HEK293T (cell line): ENCODE measurements at regions not wholly inside any gene's neighbourhood (a gene's known extent, or its start where the extent isn't known, plus 50 kb on each side); places are given as distances from the start of the nearest gene placed in this dataset.

Experiments
- CTCF ChIA-PET: fragments of 350-600 bp; formaldehyde crosslinking; extraction: SDS; loops from one replicate; lab custom pipeline; 2021; ENCODE audit warnings: antibody characterized with exemption, inconsistent platforms; lab: Yijun Ruan, JAX
- POLR2A ChIA-PET: fragments of 350-600 bp; formaldehyde crosslinking; extraction: SDS; loops from one replicate; lab custom pipeline; 2020; ENCODE audit warnings: antibody characterized with exemption, inconsistent platforms; lab: Yijun Ruan, JAX
- DNase-seq: peaks from one replicate; pipeline ENCODE4 v3.0.0; 2012; ENCODE audit warnings: mixed read lengths; ENCODE audit errors: extremely low spot score
- ARNT ChIP-seq: fragments of 450-650 bp; IDR thresholded peaks from 2 replicates; pipeline ENCODE4 v1.6.1; 2017; ENCODE audit warnings: mild to moderate bottlenecking
- BHLHE40 ChIP-seq: fragments of 450-650 bp; IDR thresholded peaks from 2 replicates; pipeline ENCODE4 v1.6.1; 2016; ENCODE audit warnings: mild to moderate bottlenecking, moderate library complexity, borderline replicate concordance
- CTBP1 ChIP-seq: fragments of 450-650 bp; IDR thresholded peaks from 2 replicates; pipeline ENCODE4 v1.6.1; 2016; ENCODE audit warnings: borderline replicate concordance
- ELF4 ChIP-seq: fragments of 450-650 bp; IDR thresholded peaks from 2 replicates; pipeline ENCODE4 v1.6.1; 2017; ENCODE audit warnings: antibody characterized with exemption
- FOXA1 ChIP-seq: fragments of 450-650 bp; IDR thresholded peaks from 2 replicates; pipeline ENCODE4 v1.6.1; 2016; ENCODE audit warnings: mild to moderate bottlenecking
- FOXK2 ChIP-seq: fragments of 450-650 bp; IDR thresholded peaks from 2 replicates; pipeline ENCODE4 v1.6.1; 2016; ENCODE audit warnings: mild to moderate bottlenecking
- FOXM1 ChIP-seq: fragments of 450-650 bp; IDR thresholded peaks from 2 replicates; pipeline ENCODE4 v1.6.1; 2017; ENCODE audit warnings: mild to moderate bottlenecking, borderline replicate concordance
- HDGF ChIP-seq: fragments of 450-650 bp; IDR thresholded peaks from 2 replicates; pipeline ENCODE4 v1.6.1; 2017; ENCODE audit warnings: antibody characterized with exemption, borderline replicate concordance
- L3MBTL2 ChIP-seq: fragments of 450-650 bp; conservative IDR thresholded peaks from 2 replicates; pipeline ENCODE4 v1.6.1; 2016; ENCODE audit warnings: mild to moderate bottlenecking
- LEF1 ChIP-seq: fragments of 450-650 bp; IDR thresholded peaks from 2 replicates; pipeline ENCODE4 v1.6.1; 2017; ENCODE audit warnings: mild to moderate bottlenecking, borderline replicate concordance
- NFRKB ChIP-seq: fragments of 450-650 bp; IDR thresholded peaks from 2 replicates; pipeline ENCODE4 v1.6.1; 2016; ENCODE audit warnings: mild to moderate bottlenecking, moderate library complexity
- PKNOX1 ChIP-seq: fragments of 450-650 bp; IDR thresholded peaks from 2 replicates; pipeline ENCODE4 v1.6.1; 2016
- SP1 ChIP-seq: fragments of 450-650 bp; IDR thresholded peaks from 2 replicates; pipeline ENCODE4 v1.6.1; 2017
- SUZ12 ChIP-seq: fragments of 450-650 bp; IDR thresholded peaks from 2 replicates; pipeline ENCODE4 v1.6.1; 2016; ENCODE audit warnings: mild to moderate bottlenecking
- TARDBP ChIP-seq: fragments of 450-650 bp; IDR thresholded peaks from 2 replicates; pipeline ENCODE4 v1.6.1; 2016
- ZNF384 ChIP-seq: fragments of 450-650 bp; IDR thresholded peaks from 2 replicates; pipeline ENCODE4 v1.6.1; 2016

- ChIA-PET CTCF (no interaction called here), POLR2A (no interaction called here)
- DNase-seq: no peak
- TF ChIP-seq ZNF384: no peak
- no peak for TF ChIP-seq HDGF
- TF ChIP-seq TARDBP: no peak
- TF ChIP-seq BHLHE40: no peak
- no peak for TF ChIP-seq FOXA1
- TF ChIP-seq LEF1: no peak
- TF ChIP-seq FOXK2: no peak
Observed at GRCh38 chr7:89514970-89515369, 639.3 kb upstream of the STEAP1 start.

GRCh38 chr7:89517815-89518214 lies 636.5 kb upstream of the STEAP1 start:
- POLR2A ChIA-PET: no interaction called here
- CTCF ChIA-PET: no interaction called here
- TF ChIP-seq HDGF (no peak), NFRKB (no peak), SP1 (no peak), TARDBP (no peak), L3MBTL2 (no peak), ZNF384 (no peak), FOXK2 (no peak), SUZ12 (no peak), FOXA1 (no peak), FOXM1 (no peak), ELF4 (no peak), BHLHE40 (no peak), CTBP1 (no peak), PKNOX1 (no peak)

DNA sequence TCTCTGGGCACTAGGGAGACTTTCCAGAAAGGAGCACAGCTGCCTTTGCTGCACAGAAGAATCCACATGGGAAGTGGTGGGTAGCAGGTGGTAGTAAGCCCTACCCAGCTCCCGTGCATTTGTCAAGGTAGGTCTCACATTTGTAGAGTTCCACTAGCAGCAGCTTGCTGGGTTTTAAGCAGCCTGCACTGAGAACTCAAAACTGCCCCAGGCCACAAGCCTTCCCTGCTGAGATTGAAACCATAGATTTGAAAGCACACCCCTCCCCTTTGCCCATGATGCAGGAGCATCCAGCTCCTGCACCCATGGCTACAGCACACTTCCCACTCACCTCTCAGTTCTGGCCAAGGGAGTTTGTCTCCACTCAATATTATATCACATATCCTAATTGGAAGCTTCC lies 604.5 kb upstream of the STEAP1 start:
- TF ChIP-seq SUZ12: no peak
- TF ChIP-seq FOXK2: no peak
- TF ChIP-seq FOXA1: no peak
- TF ChIP-seq ZNF384: no peak
- TF ChIP-seq ARNT: no peak
- TF ChIP-seq BHLHE40: no peak
- TF ChIP-seq TARDBP: no peak
- no peak for TF ChIP-seq ELF4
- no peak for TF ChIP-seq HDGF
- no peak for TF ChIP-seq L3MBTL2
- TF ChIP-seq CTBP1: no peak
- no peak for TF ChIP-seq FOXM1
- no peak for TF ChIP-seq NFRKB
- TF ChIP-seq PKNOX1: no peak
- CTCF ChIA-PET: no interaction called here
- no peak for DNase-seq
- POLR2A ChIA-PET: no interaction called here

More at GRCh38 chr7:89517815-89518214, 636.5 kb upstream of the STEAP1 start:
- DNase-seq: no peak

- DNase-seq: no peak
- CTCF ChIA-PET: no interaction called here
- POLR2A ChIA-PET: no interaction called here
- TF ChIP-seq SUZ12 (no peak), FOXK2 (no peak)
Observed at GRCh38 chr7:89554209-89554608, 600.1 kb upstream of the STEAP1 start.

- ChIA-PET POLR2A (no interaction called here), CTCF (no interaction called here)
- DNase-seq: no peak
- TF ChIP-seq FOXM1 (no peak), CTBP1 (no peak), ELF4 (no peak), TARDBP (no peak), HDGF (no peak), ZNF384 (no peak), SP1 (no peak), FOXK2 (no peak), ARNT (no peak), PKNOX1 (no peak), BHLHE40 (no peak), LEF1 (no peak), L3MBTL2 (no peak), NFRKB (no peak), FOXA1 (no peak)
Observed at GRCh38 chr7:89559596-89559995, 594.7 kb upstream of the STEAP1 start.

GRCh38 chr7:89563597-89563996 lies 590.7 kb upstream of the STEAP1 start:
- TF ChIP-seq L3MBTL2: no peak
- TF ChIP-seq FOXM1: no peak
- TF ChIP-seq LEF1: no peak
- ChIA-PET POLR2A (no interaction called here), CTCF (no interaction called here)
- no peak for DNase-seq

- DNase-seq: no peak
- CTCF ChIA-PET: no interaction called here
- POLR2A ChIA-PET: no interaction called here
- TF ChIP-seq FOXA1 (no peak), NFRKB (no peak), FOXM1 (no peak), BHLHE40 (no peak), TARDBP (no peak), LEF1 (no peak), FOXK2 (no peak), ARNT (no peak), HDGF (no peak), PKNOX1 (no peak), L3MBTL2 (no peak), ZNF384 (no peak), SUZ12 (no peak), CTBP1 (no peak), ELF4 (no peak), SP1 (no peak)
Observed at GRCh38 chr7:89584896-89585295, 569.4 kb upstream of the STEAP1 start.
